ENCODE measurements at regions not wholly inside any gene's neighbourhood (a gene's known extent, or its start where the extent isn't known, plus 50 kb on each side); places are given as distances from the start of the nearest gene placed in this dataset.

GRCh38 chr17:21528031-21528695 is 152.0 kb downstream of the KCNJ12 start:
- DNase-seq (ENCODE audit: low read depth, low spot score): no peak
- POLR2A ChIA-PET: no interaction called here
- CTCF ChIA-PET: interaction anchor here (8.5 to 8.8 kb wide), 2 partner anchors 15 to 16 kb away, joined by 53 to 72 read pairs; no protein-coding TSS in a partner anchor
- TF ChIP-seq CTCF (IDR thresholded peaks at IDR 0.05; ENCODE audit: insufficient read depth, low read length, missing control alignments): no peak
- no peak overlapping the region for H3K4me3 ChIP-seq (ENCODE audit: low read depth, low read length)

- TF ChIP-seq CTCF (IDR thresholded peaks at IDR 0.05; ENCODE audit: insufficient read depth, low read length, missing control alignments): no peak
- no peak for DNase-seq (ENCODE audit: low read depth, low spot score)
- no peak overlapping the region for H3K4me3 ChIP-seq (ENCODE audit: low read depth, low read length)
- POLR2A ChIA-PET: no interaction called here
- CTCF ChIA-PET: interaction anchor here (1.9 to 8.8 kb wide), 2 partner anchors 11 to 18 kb away, joined by 8 to 53 read pairs; no protein-coding TSS in a partner anchor
Observed at GRCh38 chr17:21530311-21530710, 154.2 kb downstream of the KCNJ12 start.

- CTCF ChIA-PET: interaction anchor here (1.4 to 8.8 kb wide), 3 partner anchors 11 to 402 kb away, joined by 4 to 53 read pairs (median 8); no protein-coding TSS in a partner anchor
- no peak overlapping the region for H3K4me3 ChIP-seq (ENCODE audit: low read depth, low read length)
- DNase-seq (ENCODE audit: low read depth, low spot score): no peak
- POLR2A ChIA-PET: no interaction called here
- no peak for TF ChIP-seq CTCF (IDR thresholded peaks at IDR 0.05; ENCODE audit: insufficient read depth, low read length, missing control alignments)
Observed at GRCh38 chr17:21530841-21531240, 154.7 kb downstream of the KCNJ12 start.

- no peak overlapping the region for H3K4me3 ChIP-seq (ENCODE audit: low read depth, low read length)
- CTCF ChIA-PET: interaction anchor here (1.7 to 8.8 kb wide), 3 partner anchors 9 to 76 kb away, joined by 4 to 53 read pairs (median 7); no protein-coding TSS in a partner anchor
- TF ChIP-seq CTCF (IDR thresholded peaks at IDR 0.05; ENCODE audit: insufficient read depth, low read length, missing control alignments): no peak
- no peak for DNase-seq (ENCODE audit: low read depth, low spot score)
- POLR2A ChIA-PET: no interaction called here
Observed at GRCh38 chr17:21532763-21533385, 156.7 kb downstream of the KCNJ12 start.

GRCh38 chr17:21535686-21536375 is 156.5 kb upstream of the KCNJ18 start:
- no peak for DNase-seq (ENCODE audit: low read depth, low spot score)
- no peak for TF ChIP-seq CTCF (IDR thresholded peaks at IDR 0.05; ENCODE audit: insufficient read depth, low read length, missing control alignments)
- no peak overlapping the region for H3K4me3 ChIP-seq (ENCODE audit: low read depth, low read length)
- POLR2A ChIA-PET: no interaction called here
- CTCF ChIA-PET: interaction anchor here (1.0 to 8.8 kb wide), 6 partner anchors 10 to 25 kb away, joined by 3 to 53 read pairs (median 3); no protein-coding TSS in a partner anchor

GRCh38 chr17:21537302-21537701 is 155.0 kb upstream of the KCNJ18 start:
- ChIA-PET CTCF (interaction anchor here (0.9 to 8.8 kb wide), 4 partner anchors 12 to 25 kb away, joined by 3 to 53 read pairs (median 4); no protein-coding TSS in a partner anchor), POLR2A (no interaction called here)

More at GRCh38 chr17:21537302-21537701, 155.0 kb upstream of the KCNJ18 start:
- DNase-seq (ENCODE audit: low read depth, low spot score): no peak
- H3K4me3 ChIP-seq (ENCODE audit: low read depth, low read length): no peak overlapping the region
- TF ChIP-seq CTCF (IDR thresholded peaks at IDR 0.05; ENCODE audit: insufficient read depth, low read length, missing control alignments): no peak

All from AG04449 (cell line).